Fibroblast of the aortic adventitia (primary cell): ENCODE measurements at regions not wholly inside any gene's neighbourhood (a gene's known extent, or its start where the extent isn't known, plus 50 kb on each side); places are given as distances from the start of the nearest gene placed in this dataset.

ENCODE experiments used
- DNase-seq: peaks from one replicate; pipeline ENCODE4 v3.0.0-alpha.2; 2010; ENCODE audit warnings: low read depth
- H3K4me3 ChIP-seq: 2 replicates; pipeline ENCODE4 v1.5.1; 2011; ENCODE audit warnings: low read depth, mild to moderate bottlenecking, control low read depth, low read length, moderate library complexity
- TF ChIP-seq, protein P1 (sequence below): IDR thresholded peaks from 2 replicates; pipeline ENCODE4 v1.5.1; 2011; ENCODE audit warnings: mild to moderate bottlenecking, low read length, control low read depth, inconsistent platforms; ENCODE audit not compliant: insufficient read depth

DNA sequence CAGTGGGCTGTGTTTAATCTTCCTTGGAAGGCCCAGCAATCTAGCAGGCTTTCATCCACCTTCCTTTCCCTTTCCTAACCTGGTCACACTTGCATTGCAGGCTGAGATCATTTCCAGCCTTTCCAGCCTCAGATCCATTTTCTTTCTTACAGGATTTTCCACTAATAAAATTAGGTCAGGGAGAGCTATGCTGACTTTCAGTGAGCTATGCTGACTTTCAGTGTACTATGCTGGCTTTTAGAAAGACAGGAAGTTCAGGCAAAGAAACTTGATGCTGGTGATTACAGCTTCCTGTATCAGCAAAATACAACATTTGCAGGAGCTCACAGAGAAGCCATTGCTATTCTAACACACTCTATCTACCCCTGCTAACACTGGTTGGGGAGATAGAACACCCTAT lies 735.0 kb downstream of the CCDC85A start:
- TF ChIP-seq, protein P1, sequence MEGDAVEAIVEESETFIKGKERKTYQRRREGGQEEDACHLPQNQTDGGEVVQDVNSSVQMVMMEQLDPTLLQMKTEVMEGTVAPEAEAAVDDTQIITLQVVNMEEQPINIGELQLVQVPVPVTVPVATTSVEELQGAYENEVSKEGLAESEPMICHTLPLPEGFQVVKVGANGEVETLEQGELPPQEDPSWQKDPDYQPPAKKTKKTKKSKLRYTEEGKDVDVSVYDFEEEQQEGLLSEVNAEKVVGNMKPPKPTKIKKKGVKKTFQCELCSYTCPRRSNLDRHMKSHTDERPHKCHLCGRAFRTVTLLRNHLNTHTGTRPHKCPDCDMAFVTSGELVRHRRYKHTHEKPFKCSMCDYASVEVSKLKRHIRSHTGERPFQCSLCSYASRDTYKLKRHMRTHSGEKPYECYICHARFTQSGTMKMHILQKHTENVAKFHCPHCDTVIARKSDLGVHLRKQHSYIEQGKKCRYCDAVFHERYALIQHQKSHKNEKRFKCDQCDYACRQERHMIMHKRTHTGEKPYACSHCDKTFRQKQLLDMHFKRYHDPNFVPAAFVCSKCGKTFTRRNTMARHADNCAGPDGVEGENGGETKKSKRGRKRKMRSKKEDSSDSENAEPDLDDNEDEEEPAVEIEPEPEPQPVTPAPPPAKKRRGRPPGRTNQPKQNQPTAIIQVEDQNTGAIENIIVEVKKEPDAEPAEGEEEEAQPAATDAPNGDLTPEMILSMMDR, result no peak
- H3K4me3 ChIP-seq, result no peak overlapping the region
- DNase-seq, result no peak

DNA sequence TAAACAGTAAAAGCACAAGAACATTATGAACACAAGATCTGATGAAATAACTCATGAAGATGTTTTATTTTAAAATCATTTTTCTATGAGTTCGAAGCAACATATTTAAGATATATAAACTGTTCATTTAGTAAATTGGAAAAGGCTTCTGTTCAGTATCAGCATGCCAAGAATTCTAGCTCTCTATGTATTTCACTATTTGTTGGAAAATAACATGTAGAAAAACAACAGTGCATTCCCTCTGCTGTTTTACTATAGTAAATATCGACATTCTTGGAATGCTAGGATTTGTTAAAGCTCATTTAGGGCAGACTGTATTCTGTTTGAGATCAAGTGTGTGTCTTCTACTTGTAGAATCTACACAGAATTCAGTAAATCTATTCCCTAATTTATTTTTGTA lies 750.2 kb downstream of the CCDC85A start:
- H3K4me3 ChIP-seq, result no peak overlapping the region
- TF ChIP-seq, protein P1, result no peak
- no peak for DNase-seq

DNA sequence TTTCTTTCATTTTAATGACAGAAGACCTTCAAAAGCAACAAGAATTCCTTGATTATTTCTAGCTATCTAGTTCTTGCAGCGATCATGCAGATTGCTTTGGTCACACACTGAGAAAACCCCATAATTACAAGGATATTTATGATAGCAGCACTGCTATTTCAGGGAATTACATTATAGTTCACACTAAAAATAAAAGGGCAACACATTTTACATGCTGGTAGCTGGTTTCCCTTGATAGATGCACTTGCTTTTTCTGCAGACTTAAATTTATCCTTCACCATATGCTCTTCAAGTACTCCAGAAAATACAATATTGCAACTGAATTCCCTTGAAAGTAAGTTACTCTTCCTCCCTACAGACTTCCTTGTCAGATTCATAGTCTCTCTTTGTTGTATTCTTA lies 751.1 kb downstream of the CCDC85A start:
- TF ChIP-seq, protein P1, result no peak
- H3K4me3 ChIP-seq, result no peak overlapping the region
- DNase-seq, result no peak

DNA sequence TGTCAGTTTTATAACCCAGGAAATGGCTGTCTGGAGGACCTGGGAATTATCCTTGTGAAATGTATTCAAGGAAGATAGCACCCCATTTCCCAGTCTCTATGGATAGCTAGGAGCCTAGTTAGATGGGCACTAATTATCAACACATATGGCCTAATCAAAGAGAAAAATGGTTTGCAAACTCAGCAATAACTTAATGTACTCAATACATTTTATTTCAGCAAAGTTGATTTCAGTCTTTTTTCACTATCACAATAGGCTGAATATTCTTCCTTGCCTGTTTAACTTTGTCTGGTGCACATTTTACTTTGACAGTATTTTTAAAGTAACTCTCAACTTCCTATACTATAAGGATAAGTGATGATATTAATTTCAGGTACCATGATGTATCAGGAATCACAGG lies 756.3 kb downstream of the CCDC85A start:
- no peak for DNase-seq
- TF ChIP-seq, protein P1, result no peak
- no peak overlapping the region for H3K4me3 ChIP-seq

DNA sequence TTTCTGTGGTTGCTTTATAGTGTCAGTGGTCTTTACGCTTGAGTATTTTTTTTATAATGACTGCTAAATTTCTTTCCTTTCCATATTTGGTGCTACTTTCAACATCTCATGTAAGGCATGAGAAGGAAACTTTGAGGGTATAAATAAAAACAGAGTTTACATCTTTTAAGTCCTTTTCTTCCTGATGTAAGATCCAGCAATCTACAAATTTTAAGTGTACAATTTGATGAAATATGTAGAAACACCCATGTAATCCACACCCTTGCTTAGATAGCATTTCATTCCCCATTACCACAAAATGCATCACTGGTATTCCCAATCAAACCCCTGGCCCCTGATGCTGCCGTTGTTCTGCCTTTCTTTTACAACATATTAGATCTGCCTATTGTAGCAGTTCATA lies 769.1 kb downstream of the CCDC85A start:
- DNase-seq, result no peak
- TF ChIP-seq, protein P1, result no peak
- H3K4me3 ChIP-seq, result no peak overlapping the region

DNA sequence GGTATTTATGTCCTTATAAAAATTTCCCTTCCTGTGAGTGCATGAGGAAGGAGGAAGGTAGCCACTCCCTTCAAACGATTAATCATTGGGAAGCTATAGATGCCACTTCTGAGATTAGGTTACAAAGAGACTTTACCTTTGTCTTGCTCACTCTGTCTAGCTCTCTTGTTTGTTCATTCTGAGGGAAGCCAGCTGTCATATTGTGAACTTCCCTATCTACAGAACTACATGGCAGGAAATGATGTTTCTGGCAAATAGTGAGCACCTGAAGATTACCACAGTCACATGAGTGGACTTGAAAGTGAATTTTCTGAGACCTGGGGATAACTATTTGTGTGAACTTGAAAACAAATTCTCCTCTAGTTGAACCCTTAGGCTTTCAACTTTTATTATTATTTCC lies 776.8 kb downstream of the CCDC85A start:
- DNase-seq, result no peak
- TF ChIP-seq, protein P1, result no peak

DNA sequence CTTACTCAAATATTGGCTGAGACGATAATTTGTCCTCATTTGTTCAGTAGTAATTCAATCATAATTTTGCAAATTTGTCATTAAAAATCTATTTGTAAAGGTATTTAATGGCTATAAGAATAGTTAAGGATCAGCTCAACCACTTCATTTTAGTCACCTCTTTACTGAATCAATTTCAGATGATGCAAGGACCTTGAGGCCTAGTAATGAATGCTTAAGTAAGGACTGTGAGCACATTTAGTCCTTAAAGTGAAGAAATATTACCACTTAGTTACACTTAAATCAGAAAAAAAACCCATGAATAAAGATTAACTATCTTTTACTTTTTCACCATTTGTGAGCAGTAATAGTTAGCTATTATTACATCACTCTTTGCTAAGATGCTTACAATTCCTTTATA lies 778.9 kb downstream of the CCDC85A start:
- DNase-seq, result no peak
- H3K4me3 ChIP-seq, result no peak overlapping the region
- TF ChIP-seq, protein P1, result no peak

More for the DNA sequence above, 776.8 kb downstream of the CCDC85A start:
- H3K4me3 ChIP-seq, result no peak overlapping the region
